Prostate gland (tissue), 2 donors: ENCODE measurements at regions not wholly inside any gene's neighbourhood (a gene's known extent, or its start where the extent isn't known, plus 50 kb on each side); places are given as distances from the start of the nearest gene placed in this dataset.

Source experiments
- CTCF ChIP-seq, 4 experiments: fragments of 200-600 bp in 2 of 4; fragments of 450-650 bp in 2 of 4; sonication (generic) in 2 of 4; IDR thresholded peaks; 1 replicate in 3 of 4; 2 replicates in 1 of 4; pipeline ENCODE4 v1.5.1; 2016 to 2019; ENCODE audit warnings: antibody characterized with exemption in 4 of 4, mild to moderate bottlenecking in 2 of 4, moderate library complexity in 2 of 4
- POLR2A ChIP-seq: fragments of 450-650 bp; IDR thresholded peaks from one replicate; pipeline ENCODE4 v1.6.1; 2016; ENCODE audit warnings: antibody characterized with exemption, mild to moderate bottlenecking
- POLR2AphosphoS5 ChIP-seq: sonication (generic); formaldehyde crosslinking; IDR thresholded peaks from one replicate; pipeline ENCODE4 v1.6.1; 2017; ENCODE audit warnings: antibody characterized with exemption

DNA sequence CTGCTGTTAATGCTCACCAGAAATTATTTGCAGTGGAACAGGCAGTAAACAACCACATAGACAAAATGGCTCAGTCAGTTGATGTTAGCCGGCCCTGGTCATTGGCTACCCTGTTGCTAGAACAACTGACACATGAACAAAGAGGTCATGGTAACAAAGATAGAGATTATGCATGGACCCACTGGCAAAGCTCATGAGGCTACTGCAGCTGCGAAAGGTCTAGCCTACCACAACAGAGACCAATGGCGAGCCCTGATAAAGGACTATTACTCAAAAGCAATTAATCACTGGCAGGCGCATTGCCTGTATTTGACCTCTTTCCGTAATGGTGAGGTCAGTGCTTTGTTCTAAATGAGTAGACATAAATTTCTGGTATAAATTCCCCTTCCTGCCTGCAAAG is 474.2 kb downstream of the DSC3 start:
- TF ChIP-seq POLR2A (no peak), CTCF (IDR thresholded peaks at IDR 0.05) (no peak), POLR2AphosphoS5 (no peak)
